IgD-negative memory B cell (primary cell): ENCODE measurements at regions not wholly inside any gene's neighbourhood (a gene's known extent, or its start where the extent isn't known, plus 50 kb on each side); places are given as distances from the start of the nearest gene placed in this dataset.

Experiments
- H3K27ac Mint-ChIP-seq, 3 donors: one replicate each; pipeline ENCODE4 v1.8.0; 2020 to 2022; ENCODE audit warnings: mild to moderate bottlenecking in 3 of 3, mixed read lengths in 3 of 3, moderate library complexity in 1 of 3
- H3K27me3 Mint-ChIP-seq: one replicate; pipeline ENCODE4 v1.8.0; 2021; ENCODE audit warnings: mixed read lengths
- H3K36me3 Mint-ChIP-seq: one replicate; pipeline ENCODE4 v1.8.0; 2020; ENCODE audit warnings: mild to moderate bottlenecking, mixed read lengths
- H3K4me1 Mint-ChIP-seq, 3 donors: one replicate each; pipeline ENCODE4 v1.8.0; 2020 to 2022; ENCODE audit warnings: mixed read lengths in 3 of 3, mild to moderate bottlenecking in 1 of 3
- H3K4me3 Mint-ChIP-seq, 4 donors: one replicate each; pipeline ENCODE4 v1.8.0; 2020 to 2022; ENCODE audit warnings: mild to moderate bottlenecking in 4 of 4, mixed read lengths in 4 of 4, moderate library complexity in 3 of 4
- H3K9me3 Mint-ChIP-seq, 3 donors: one replicate each; pipeline ENCODE4 v1.8.0; 2020 to 2021; ENCODE audit warnings: mixed read lengths in 3 of 3, mild to moderate bottlenecking in 1 of 3

DNA sequence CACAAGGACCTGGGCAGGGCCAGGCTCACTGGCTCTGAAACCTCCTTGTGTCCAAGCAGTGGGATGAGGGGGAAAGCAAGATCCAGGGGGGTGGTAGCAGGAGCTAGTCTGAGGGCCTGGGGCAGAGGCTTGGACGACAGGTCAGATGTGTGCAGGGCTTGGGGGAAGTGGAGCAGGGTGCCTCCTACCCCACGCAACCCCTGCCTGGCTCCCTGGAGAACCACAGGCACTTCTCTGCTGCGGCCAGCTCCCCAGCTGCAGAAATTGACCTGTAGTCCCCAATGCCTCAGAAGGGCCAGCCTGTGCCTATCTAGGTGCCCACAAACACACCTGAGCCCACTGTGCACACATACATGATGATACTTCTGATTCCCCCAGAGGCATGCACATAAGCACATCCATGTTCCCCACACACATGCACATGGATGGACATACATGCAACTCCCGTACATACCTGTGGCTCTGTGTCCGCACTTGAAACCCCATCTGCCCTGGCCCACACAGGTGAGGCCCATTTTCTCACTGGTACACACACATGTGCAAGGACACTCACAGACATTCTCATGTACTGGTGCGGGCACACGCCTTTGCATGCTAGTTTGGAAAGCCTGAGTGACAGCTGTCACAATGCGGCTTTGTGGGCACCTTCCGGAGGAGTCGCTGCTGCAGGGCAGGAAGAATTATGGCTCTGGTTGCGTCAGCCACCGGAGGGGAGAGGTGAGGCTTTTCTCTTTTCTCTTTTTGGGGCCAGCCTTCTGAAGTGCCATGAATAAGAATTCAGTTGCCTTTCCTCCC is 247.2 kb upstream of the CSF3R start:
- Mint-ChIP-seq H3K27ac (no peak overlapping the region), H3K36me3 (no peaks in the 10 kb centered on the region), H3K4me1 (no peaks in the 10 kb centered on the region), H3K9me3 (no peaks in the 10 kb centered on the region), H3K4me3 (no peak overlapping the region), H3K27me3 (peaks cover 9% of the 10 kb centered on the region)

DNA sequence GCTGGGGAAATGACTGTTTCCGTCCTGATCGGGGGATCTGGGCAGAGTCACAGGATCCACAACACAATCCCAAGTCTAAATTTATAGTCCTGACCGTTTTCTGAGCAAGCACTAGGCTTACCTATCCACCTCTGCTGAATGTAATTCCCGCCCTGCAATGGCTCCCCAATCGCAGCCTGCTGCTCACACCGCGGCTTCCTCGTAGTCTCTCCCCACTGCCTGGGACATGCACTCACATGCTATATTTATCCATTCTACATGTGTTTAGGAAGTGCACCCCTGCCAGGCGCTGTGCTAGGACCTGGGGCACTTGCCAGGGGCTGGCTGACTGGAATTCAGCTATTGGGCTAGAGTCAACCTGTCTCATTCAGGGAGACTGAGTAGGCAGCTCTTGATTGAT is 246.6 kb upstream of the CSF3R start:
- Mint-ChIP-seq H3K4me3 (no peak overlapping the region), H3K36me3 (no peaks in the 10 kb centered on the region), H3K4me1 (no peaks in the 10 kb centered on the region), H3K27me3 (peaks cover 8% of the 10 kb centered on the region), H3K27ac (no peak overlapping the region), H3K9me3 (no peaks in the 10 kb centered on the region)

DNA sequence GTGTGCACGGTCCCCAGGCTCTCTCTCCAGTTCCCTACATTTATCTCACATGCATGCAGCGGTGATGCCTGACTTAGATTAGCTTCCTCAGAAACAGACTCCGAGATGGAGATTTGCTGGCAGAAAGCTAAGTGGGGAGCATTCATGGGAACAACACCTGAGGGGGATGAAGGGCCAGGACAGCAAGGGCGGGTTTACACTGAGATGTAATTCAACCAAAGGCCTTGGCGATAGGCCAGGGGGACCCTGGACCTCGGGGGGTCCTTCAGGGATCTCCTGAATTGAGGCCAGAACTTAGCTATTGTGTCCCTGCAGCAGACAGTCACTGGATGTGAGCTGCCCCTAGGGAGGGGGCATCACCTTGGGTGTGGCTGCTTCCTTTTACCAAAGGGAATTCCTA is 246.1 kb upstream of the CSF3R start:
- no peak overlapping the region for H3K4me3 Mint-ChIP-seq
- H3K27ac Mint-ChIP-seq, result no peak overlapping the region
- no peaks in the 10 kb centered on the region for H3K4me1 Mint-ChIP-seq
- H3K36me3 Mint-ChIP-seq, result no peaks in the 10 kb centered on the region
- no peaks in the 10 kb centered on the region for H3K9me3 Mint-ChIP-seq
- H3K27me3 Mint-ChIP-seq, result peaks cover 8% of the 10 kb centered on the region

DNA sequence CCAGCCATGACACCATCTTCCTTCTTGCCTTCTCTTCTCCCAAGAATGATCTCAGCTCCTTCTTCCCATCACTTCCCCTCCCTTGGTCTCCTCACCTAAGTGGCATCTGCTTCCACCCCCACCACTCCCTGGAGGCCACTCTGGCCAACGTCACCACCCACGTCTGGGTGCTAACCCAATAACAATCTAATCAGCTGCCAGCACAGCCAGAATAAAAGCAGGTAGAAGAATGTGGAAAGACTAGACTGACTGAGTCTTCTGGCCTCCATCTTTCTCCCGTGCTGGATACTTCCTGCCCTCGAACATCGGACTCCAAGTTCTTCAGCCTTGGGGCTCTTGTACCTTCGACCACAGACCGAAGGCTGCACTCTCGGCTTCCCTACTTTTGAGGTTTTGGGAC is 245.3 kb upstream of the CSF3R start:
- H3K9me3 Mint-ChIP-seq, result no peaks in the 10 kb centered on the region
- H3K27me3 Mint-ChIP-seq, result peaks cover 13% of the 10 kb centered on the region
- no peak overlapping the region for H3K27ac Mint-ChIP-seq
- H3K4me3 Mint-ChIP-seq, result no peak overlapping the region
- H3K36me3 Mint-ChIP-seq, result no peaks in the 10 kb centered on the region
- H3K4me1 Mint-ChIP-seq, result no peaks in the 10 kb centered on the region

DNA sequence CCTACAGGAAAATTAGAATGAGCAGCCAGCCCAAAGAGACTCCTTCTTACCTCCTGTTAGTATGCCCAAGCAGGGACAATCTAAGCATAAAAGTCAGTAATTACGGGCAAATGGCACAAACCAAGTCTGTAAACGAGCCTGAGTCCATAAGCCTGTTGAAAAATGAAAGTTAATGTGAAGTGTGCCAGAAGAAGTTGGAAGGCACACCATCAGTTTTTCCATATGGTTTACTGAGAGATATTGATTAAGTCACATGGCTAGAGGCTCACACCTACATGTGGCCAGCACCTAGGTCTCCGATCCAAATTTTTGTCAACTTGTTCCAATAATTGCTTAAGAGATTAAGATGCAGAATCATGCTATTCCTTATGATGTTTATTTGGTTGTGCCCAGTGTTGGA is 242.4 kb upstream of the CSF3R start:
- H3K9me3 Mint-ChIP-seq, result no peaks in the 10 kb centered on the region
- no peaks in the 10 kb centered on the region for H3K4me1 Mint-ChIP-seq
- no peaks in the 10 kb centered on the region for H3K36me3 Mint-ChIP-seq
- no peak overlapping the region for H3K27ac Mint-ChIP-seq
- H3K27me3 Mint-ChIP-seq, result peaks cover 8% of the 10 kb centered on the region
- no peak overlapping the region for H3K4me3 Mint-ChIP-seq

DNA sequence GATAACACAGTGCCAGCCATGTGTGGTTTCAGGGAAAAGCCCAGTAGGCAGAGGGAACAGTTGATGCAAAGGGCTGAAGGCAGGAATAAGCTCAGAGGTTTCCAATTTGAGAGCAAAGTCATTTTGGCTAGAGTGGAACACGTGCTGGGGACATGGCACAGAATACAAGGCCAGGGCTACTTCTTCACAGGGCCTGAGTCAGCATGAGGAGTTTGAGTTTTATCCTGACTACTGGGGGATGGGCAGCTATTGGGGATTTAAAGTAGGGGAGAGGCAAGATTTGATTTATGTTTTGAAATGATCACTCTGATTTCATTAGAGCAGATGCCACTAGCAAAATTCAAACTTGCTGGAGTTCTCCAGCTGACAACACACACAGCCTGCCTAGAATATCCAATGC is 241.1 kb upstream of the CSF3R start:
- peaks cover 4% of the 10 kb centered on the region for H3K27me3 Mint-ChIP-seq
- no peaks in the 10 kb centered on the region for H3K9me3 Mint-ChIP-seq
- no peaks in the 10 kb centered on the region for H3K4me1 Mint-ChIP-seq
- H3K27ac Mint-ChIP-seq, result no peak overlapping the region
- H3K4me3 Mint-ChIP-seq, result no peak overlapping the region
- no peaks in the 10 kb centered on the region for H3K36me3 Mint-ChIP-seq

DNA sequence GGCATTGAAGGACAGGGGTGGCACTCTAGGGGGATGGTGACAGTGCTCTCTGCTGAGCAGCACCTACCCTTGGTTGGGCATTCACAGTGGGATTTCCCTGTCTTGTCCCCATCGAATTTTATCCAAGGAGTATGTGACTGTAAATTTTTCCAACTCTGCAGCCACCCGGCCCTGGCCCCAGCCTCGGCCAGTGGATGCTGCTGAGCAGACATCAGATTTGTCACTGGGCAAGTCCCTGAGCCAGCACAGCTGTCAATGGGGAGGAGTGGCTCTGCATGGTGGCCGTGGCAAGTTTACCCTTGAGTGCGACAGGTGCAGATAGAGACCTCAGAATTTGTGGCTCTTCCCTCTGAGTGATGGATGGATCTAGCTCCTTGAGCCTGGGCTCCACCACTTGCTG is 240.2 kb upstream of the CSF3R start:
- Mint-ChIP-seq H3K27ac (no peak overlapping the region), H3K36me3 (no peaks in the 10 kb centered on the region), H3K27me3 (peaks cover 4% of the 10 kb centered on the region), H3K4me3 (no peak overlapping the region), H3K9me3 (no peaks in the 10 kb centered on the region), H3K4me1 (no peaks in the 10 kb centered on the region)

DNA sequence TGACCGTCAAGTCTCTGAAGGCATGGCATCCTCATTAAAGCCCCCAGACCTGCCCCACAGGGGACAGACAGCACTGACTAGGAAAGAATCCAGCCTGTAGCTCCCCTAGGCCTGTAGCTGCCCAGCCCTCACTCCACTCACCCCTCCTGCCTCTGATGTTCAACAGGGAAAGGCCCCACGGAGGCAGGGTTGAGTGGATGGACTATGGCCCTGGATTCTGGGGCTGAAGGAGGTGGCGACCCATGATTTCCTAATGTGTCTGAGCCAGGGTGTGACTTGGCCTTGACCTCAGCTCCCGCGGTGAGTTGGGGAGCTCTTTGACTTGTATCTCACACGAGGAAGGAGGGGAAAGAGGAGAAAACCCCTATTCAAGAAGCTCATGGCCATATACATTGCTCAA is 238.5 kb upstream of the CSF3R start:
- peaks cover 4% of the 10 kb centered on the region for H3K27me3 Mint-ChIP-seq

DNA sequence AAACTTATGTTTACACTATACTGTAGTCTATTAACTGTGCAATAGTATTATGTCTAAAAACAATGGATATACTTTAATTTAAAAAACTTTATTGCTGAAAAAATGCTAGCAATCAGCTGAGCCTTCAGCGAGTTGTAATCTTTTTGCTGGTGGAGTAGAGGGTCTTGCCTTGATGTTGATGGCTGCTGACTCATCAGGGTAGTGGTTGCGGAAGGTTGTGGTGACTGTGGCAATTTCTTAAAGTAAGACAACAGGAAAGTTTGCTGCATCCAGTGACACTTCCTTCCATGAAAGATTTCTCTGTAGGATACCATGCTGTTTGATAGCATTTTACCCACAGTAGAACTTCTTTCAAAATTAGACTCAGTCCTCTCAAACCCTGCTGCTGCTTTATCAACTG is 234.7 kb upstream of the CSF3R start:
- no peaks in the 10 kb centered on the region for H3K36me3 Mint-ChIP-seq
- H3K9me3 Mint-ChIP-seq, result no peaks in the 10 kb centered on the region
- peaks cover 7% of the 10 kb centered on the region for H3K27me3 Mint-ChIP-seq
- H3K4me3 Mint-ChIP-seq, result no peak overlapping the region
- H3K4me1 Mint-ChIP-seq, result no peaks in the 10 kb centered on the region
- no peak overlapping the region for H3K27ac Mint-ChIP-seq

More for the DNA sequence above, 238.5 kb upstream of the CSF3R start:
- Mint-ChIP-seq H3K4me1 (no peaks in the 10 kb centered on the region), H3K27ac (no peak overlapping the region), H3K9me3 (no peaks in the 10 kb centered on the region), H3K4me3 (no peak overlapping the region), H3K36me3 (no peaks in the 10 kb centered on the region)

DNA sequence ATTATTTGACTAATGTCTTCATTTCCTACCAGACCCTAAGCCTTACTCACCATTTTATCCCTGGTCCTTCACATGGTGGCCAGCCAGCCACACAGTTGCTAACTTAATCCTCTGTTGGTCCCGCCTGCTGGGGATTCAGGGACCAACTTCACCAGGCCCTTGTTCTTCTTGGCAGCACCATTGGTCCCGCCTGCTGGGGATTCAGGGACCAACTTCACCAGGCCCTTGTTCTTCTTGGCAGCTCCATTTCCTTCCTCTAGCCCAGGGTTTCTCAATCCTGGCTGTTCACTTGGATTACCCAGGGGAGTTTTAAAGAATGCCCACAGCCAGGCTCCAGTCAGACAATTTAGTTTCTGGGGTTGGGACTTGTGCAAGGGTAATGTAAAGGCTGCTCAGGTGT is 233.1 kb upstream of the CSF3R start:
- Mint-ChIP-seq H3K4me1 (no peaks in the 10 kb centered on the region), H3K4me3 (no peak overlapping the region), H3K36me3 (no peaks in the 10 kb centered on the region), H3K27me3 (peaks cover 10% of the 10 kb centered on the region), H3K27ac (no peak overlapping the region), H3K9me3 (no peaks in the 10 kb centered on the region)

DNA sequence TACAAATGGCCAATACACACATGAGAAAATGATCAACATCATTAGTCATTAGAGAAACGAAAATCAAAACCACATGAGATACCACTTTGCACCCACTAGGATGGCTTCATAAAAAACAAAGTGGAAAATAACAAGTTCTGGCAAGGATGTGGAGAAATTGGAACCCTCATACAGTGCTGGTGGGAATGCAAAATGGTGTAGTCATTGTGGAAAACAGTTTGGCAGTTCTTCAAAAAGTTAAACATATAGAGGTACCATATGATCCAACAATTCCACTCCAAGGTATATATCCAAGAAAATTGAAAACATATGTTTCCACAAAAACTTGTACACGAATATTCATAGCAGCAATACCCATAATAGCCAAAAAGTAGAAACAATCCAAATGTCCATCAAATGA is 231.6 kb upstream of the CSF3R start:
- H3K27ac Mint-ChIP-seq, result no peak overlapping the region
- no peaks in the 10 kb centered on the region for H3K36me3 Mint-ChIP-seq
- no peaks in the 10 kb centered on the region for H3K4me1 Mint-ChIP-seq
- no peaks in the 10 kb centered on the region for H3K9me3 Mint-ChIP-seq
- H3K27me3 Mint-ChIP-seq, result peaks cover 16% of the 10 kb centered on the region
- H3K4me3 Mint-ChIP-seq, result no peak overlapping the region

DNA sequence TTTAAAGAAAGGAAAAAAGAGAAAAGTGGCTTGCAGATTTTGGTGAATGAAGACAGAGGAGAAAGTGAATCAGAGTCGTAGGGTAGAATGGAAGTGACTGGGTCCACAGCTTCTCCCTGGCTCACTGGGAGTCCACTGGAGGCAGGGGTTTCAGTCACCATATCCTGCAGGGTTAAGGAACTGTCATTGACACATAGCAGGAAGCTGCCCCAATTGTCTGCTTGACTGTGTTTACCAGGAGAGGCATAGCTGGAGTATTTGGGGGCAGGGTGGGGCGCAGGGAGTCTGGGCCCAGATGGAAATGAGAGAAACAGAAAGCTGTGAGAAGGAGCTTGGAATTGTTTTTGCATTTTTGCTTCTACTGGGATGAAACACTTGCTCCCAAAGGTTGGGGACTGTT is 228.8 kb upstream of the CSF3R start:
- H3K27ac Mint-ChIP-seq, result no peak overlapping the region
- no peaks in the 10 kb centered on the region for H3K36me3 Mint-ChIP-seq
- H3K27me3 Mint-ChIP-seq, result peaks cover 22% of the 10 kb centered on the region
- no peaks in the 10 kb centered on the region for H3K9me3 Mint-ChIP-seq
- H3K4me1 Mint-ChIP-seq, result no peaks in the 10 kb centered on the region
- H3K4me3 Mint-ChIP-seq, result no peak overlapping the region

DNA sequence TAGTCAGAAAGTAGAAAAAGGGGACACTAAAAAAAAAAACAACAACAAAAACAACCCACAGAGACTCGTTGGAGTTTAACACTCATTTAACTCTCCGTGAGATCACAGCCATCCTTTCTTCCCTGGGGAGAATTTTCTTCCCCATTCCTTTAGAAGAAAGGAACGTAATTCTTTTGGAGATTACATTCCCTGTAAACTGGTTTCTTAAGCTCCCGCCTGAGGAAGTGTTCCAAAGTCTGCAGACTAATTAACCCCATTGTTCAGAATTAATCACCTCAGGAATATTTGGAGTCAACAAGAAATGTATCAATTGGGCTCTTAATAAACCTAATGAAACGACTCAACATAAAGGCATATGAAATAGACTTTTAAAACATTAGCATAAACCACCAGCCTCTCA is 228.2 kb upstream of the CSF3R start:
- Mint-ChIP-seq H3K4me3 (no peak overlapping the region), H3K9me3 (no peaks in the 10 kb centered on the region), H3K27ac (no peak overlapping the region), H3K36me3 (no peaks in the 10 kb centered on the region), H3K27me3 (peaks cover 27% of the 10 kb centered on the region), H3K4me1 (peaks cover 0 to 3% (median 0%) of the 10 kb centered on the region in 3 donors)

DNA sequence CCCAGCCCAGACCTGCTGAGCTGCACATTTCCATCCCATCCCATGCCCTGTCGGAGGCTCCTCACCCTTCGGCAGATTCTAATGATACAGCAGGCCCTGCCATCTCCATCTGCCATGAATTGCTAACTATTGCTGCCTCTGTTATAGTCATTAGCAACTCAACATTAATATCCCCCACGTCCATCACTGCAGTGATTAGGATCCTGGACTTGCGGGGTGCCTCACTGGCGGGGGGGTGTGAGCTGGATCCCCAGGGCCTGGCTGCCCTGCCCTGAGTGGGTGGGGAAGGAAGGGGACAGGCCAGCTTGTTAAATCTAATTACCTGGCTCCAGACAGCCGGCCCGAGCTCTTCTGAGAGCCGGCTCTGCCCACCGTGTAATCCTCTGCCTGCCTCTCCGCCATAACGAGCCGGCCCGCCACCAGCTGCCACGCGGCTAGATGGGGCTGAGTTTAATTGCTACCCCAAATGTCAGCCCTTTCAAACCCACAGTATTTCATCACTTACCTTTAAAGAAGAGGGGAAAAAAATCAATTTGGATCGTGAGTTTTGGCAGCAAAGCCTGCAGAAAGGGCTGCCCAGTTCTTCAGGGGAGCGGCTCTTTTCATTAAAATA is 227.3 kb upstream of the CSF3R start:
- Mint-ChIP-seq H3K27me3 (peaks cover 27% of the 10 kb centered on the region), H3K36me3 (no peaks in the 10 kb centered on the region), H3K4me1 (peaks cover 0 to 4% (median 0%) of the 10 kb centered on the region in 3 donors), H3K27ac (no peak overlapping the region), H3K4me3 (no peak overlapping the region), H3K9me3 (no peaks in the 10 kb centered on the region)

DNA sequence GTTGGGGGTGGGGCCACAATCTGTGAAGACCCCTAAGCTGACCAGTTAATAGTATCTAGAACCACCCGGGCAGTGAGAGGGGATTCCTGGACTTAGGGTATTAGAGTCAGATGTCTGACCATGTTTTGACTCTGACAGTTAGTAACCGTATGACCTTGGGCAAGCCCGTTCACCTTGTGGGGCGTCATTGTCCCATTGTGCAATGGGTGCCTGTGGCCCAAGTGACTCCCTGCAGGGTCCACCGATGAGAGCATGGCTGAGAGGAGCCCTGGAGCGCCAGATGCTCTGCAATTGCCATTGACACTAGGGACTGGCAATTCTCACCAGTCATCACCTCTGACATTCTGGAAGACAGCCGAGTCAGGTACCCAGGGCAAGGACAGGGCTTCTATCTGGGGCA is 225.9 kb upstream of the CSF3R start:
- Mint-ChIP-seq H3K36me3 (no peaks in the 10 kb centered on the region), H3K27me3 (peaks cover 32% of the 10 kb centered on the region), H3K27ac (no peak overlapping the region), H3K4me3 (peak overlapping the region in 1 of 4 donors; percentile 72), H3K9me3 (no peaks in the 10 kb centered on the region), H3K4me1 (peaks cover 2 to 8% (median 6%) of the 10 kb centered on the region in 3 donors)

DNA sequence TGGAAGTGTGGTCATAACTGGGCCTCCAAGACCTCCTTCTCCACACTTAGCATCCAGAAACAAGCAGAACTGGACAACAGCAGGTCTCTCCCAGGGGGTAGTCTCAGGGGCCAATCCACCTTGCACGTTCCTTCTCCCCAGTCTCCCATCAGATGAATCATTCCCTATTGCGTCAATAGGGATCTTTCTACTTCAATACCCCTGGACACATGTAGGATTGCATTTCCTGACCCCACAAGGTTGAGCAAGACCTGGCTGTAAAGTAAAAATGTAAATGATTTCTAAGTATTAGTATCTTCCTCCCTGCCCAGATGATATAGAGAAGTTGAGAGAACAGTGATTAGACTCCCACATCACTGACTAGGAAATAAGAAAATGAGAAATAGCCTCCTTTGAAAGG is 224.5 kb upstream of the CSF3R start:
- no peak overlapping the region for H3K27ac Mint-ChIP-seq
- no peaks in the 10 kb centered on the region for H3K36me3 Mint-ChIP-seq
- peaks cover 34% of the 10 kb centered on the region for H3K27me3 Mint-ChIP-seq
- no peak overlapping the region for H3K4me3 Mint-ChIP-seq
- peaks cover 2 to 10% (median 8%) of the 10 kb centered on the region in 3 donors for H3K4me1 Mint-ChIP-seq
- no peaks in the 10 kb centered on the region for H3K9me3 Mint-ChIP-seq
